ENCODE measurements at regions not wholly inside any gene's neighbourhood (a gene's known extent, or its start where the extent isn't known, plus 50 kb on each side); places are given as distances from the start of the nearest gene placed in this dataset.

DNA sequence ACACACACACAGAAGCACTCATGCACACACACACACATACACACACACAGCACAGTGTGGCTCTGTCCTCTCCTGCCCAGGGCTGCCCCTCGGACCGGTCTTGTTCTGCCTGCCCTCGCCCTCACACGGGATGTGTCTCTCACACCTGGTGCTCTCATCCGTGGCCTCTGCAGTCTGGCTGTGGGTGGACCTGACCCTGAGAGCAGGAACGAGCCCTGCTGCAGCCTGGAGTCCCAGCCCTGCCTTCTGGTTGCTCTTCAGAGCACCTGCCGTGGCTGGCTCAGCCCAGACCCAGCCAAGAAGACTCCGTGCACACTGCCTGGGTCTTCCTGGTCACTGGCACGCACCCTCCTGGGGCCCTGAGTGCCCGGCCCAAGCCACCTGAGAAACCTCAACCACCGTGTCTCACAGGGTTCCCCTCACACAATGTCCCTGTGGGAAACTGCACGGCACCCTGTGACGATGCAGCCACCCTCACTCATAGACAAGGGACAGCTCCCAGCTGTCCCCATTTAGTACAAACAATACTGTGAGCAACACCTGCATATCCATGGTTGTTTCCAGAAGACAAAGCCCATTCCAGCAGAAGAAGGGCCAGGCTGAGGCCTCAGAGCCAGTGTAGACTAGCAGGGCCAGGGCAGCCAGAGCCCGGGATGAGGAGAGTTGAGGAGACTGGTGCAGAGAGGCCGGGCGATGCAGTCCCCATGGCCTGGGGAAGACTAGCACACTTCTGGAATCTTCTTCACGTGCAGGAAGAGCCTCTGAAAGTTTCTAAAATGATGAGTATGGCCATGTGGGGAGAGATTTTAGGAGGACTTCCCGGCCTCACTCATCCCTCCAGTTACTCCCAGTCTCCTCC is 234.0 kb downstream of the NPHP4 start:
- no peak for DNase-seq (ENCODE audit: extremely low spot score)
- no peak for TF ChIP-seq L3MBTL2 (conservative IDR thresholded peaks at IDR 0.05)
- TF ChIP-seq PKNOX1 (IDR thresholded peaks at IDR 0.05), result no peak
- no peak for TF ChIP-seq NFRKB (IDR thresholded peaks at IDR 0.05)
- no peak for TF ChIP-seq HDGF (IDR thresholded peaks at IDR 0.05; ENCODE audit: borderline replicate concordance)
- TF ChIP-seq LEF1 (IDR thresholded peaks at IDR 0.05; ENCODE audit: borderline replicate concordance), result no peak
- ChIA-PET POLR2A (no interaction called here), CTCF (interaction anchor here (0.5 kb wide), 1 partner anchor 151 kb away, joined by 3 read pairs; no protein-coding TSS in a partner anchor)

- no peak for DNase-seq (ENCODE audit: extremely low spot score)
- TF ChIP-seq BHLHE40 (IDR thresholded peaks at IDR 0.05; ENCODE audit: borderline replicate concordance), result no peak
- TF ChIP-seq PKNOX1 (IDR thresholded peaks at IDR 0.05), result no peak
- TF ChIP-seq FOXK2 (IDR thresholded peaks at IDR 0.05), result no peak
- TF ChIP-seq ELF4 (IDR thresholded peaks at IDR 0.05), result no peak
- TF ChIP-seq ZNF384 (IDR thresholded peaks at IDR 0.05), result no peak
- TF ChIP-seq LEF1 (IDR thresholded peaks at IDR 0.05; ENCODE audit: borderline replicate concordance), result no peak
- TF ChIP-seq SP1 (IDR thresholded peaks at IDR 0.05), result no peak
- no peak for TF ChIP-seq NFRKB (IDR thresholded peaks at IDR 0.05)
- TF ChIP-seq CTBP1 (IDR thresholded peaks at IDR 0.05; ENCODE audit: borderline replicate concordance), result no peak
- TF ChIP-seq L3MBTL2 (conservative IDR thresholded peaks at IDR 0.05), result no peak
- TF ChIP-seq FOXM1 (IDR thresholded peaks at IDR 0.05; ENCODE audit: borderline replicate concordance), result no peak
- no peak for TF ChIP-seq ARNT (IDR thresholded peaks at IDR 0.05)
- ChIA-PET POLR2A (no interaction called here), CTCF (interaction anchor here (0.5 kb wide), 1 partner anchor 152 kb away, joined by 3 read pairs; no protein-coding TSS in a partner anchor)
These were observed 234.9 kb downstream of the NPHP4 start for GRCh38 chr1:5757187-5757805.

DNA sequence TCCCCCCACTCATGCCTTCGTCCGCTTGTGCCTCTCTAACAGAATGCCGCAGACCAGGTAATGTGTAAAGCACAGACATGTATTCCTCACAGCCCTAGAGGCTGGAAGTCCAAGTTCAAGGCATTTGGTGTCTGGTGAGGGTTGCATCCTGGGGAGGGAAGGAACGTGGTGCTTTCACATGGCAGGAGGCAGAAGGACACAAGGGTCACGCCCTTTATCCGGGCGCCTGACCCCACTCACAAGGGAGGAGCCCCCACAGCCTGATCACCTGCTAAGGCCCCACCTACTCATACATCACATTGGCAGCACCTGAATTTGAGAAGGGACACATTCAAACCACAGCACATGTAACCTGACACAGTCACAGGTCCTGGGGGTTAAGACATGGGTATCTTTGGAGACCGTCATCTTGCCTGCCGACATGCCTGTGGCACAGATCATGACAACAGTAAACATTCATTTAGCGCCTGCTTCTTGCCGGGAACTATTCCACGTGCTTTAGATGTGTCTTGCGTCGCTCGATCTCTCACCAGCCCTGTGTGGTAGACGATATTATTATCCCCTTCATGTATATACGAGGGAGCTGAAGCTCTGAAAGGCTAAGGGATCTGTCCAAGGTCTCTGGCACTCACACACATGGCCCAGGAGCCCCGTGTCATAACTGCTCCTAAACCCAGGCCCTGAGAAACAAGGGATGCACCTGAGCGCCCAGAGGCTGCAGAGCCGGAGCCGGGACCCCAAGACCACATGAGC is 235.6 kb downstream of the NPHP4 start:
- ChIA-PET CTCF (no interaction called here), POLR2A (no interaction called here)
- DNase-seq (ENCODE audit: extremely low spot score), result no peak
- TF ChIP-seq ELF4 (IDR thresholded peaks at IDR 0.05), result no peak
- TF ChIP-seq SP1 (IDR thresholded peaks at IDR 0.05), result no peak
- no peak for TF ChIP-seq NFRKB (IDR thresholded peaks at IDR 0.05)
- no peak for TF ChIP-seq BHLHE40 (IDR thresholded peaks at IDR 0.05; ENCODE audit: borderline replicate concordance)
- TF ChIP-seq PKNOX1 (IDR thresholded peaks at IDR 0.05), result no peak
- no peak for TF ChIP-seq TARDBP (IDR thresholded peaks at IDR 0.05)
- TF ChIP-seq FOXA1 (IDR thresholded peaks at IDR 0.05), result no peak
- TF ChIP-seq FOXK2 (IDR thresholded peaks at IDR 0.05), result no peak
- TF ChIP-seq FOXM1 (IDR thresholded peaks at IDR 0.05; ENCODE audit: borderline replicate concordance), result no peak
- no peak for TF ChIP-seq LEF1 (IDR thresholded peaks at IDR 0.05; ENCODE audit: borderline replicate concordance)
- no peak for TF ChIP-seq SUZ12 (IDR thresholded peaks at IDR 0.05)
- TF ChIP-seq ARNT (IDR thresholded peaks at IDR 0.05), result no peak
- no peak for TF ChIP-seq CTBP1 (IDR thresholded peaks at IDR 0.05; ENCODE audit: borderline replicate concordance)
- TF ChIP-seq HDGF (IDR thresholded peaks at IDR 0.05; ENCODE audit: borderline replicate concordance), result no peak
- TF ChIP-seq L3MBTL2 (conservative IDR thresholded peaks at IDR 0.05), result no peak
- TF ChIP-seq ZNF384 (IDR thresholded peaks at IDR 0.05), result no peak

- ChIA-PET CTCF (no interaction called here), POLR2A (no interaction called here)
- TF ChIP-seq BHLHE40 (IDR thresholded peaks at IDR 0.05; ENCODE audit: borderline replicate concordance), result no peak
- TF ChIP-seq L3MBTL2 (conservative IDR thresholded peaks at IDR 0.05), result no peak
- no peak for TF ChIP-seq ZNF384 (IDR thresholded peaks at IDR 0.05)
- TF ChIP-seq PKNOX1 (IDR thresholded peaks at IDR 0.05), result no peak
- no peak for TF ChIP-seq SP1 (IDR thresholded peaks at IDR 0.05)
- TF ChIP-seq NFRKB (IDR thresholded peaks at IDR 0.05), result no peak
- no peak for TF ChIP-seq ELF4 (IDR thresholded peaks at IDR 0.05)
- no peak for TF ChIP-seq ARNT (IDR thresholded peaks at IDR 0.05)
- no peak for TF ChIP-seq FOXA1 (IDR thresholded peaks at IDR 0.05)
- TF ChIP-seq TARDBP (IDR thresholded peaks at IDR 0.05), result no peak
- TF ChIP-seq LEF1 (IDR thresholded peaks at IDR 0.05; ENCODE audit: borderline replicate concordance), result no peak
- TF ChIP-seq SUZ12 (IDR thresholded peaks at IDR 0.05), result no peak
- no peak for TF ChIP-seq HDGF (IDR thresholded peaks at IDR 0.05; ENCODE audit: borderline replicate concordance)
- TF ChIP-seq FOXM1 (IDR thresholded peaks at IDR 0.05; ENCODE audit: borderline replicate concordance), result no peak
- TF ChIP-seq FOXK2 (IDR thresholded peaks at IDR 0.05), result no peak
- no peak for DNase-seq (ENCODE audit: extremely low spot score)
These were observed 236.6 kb downstream of the NPHP4 start for GRCh38 chr1:5755552-5756125.

All from HEK293T (cell line).